Gastroesophageal sphincter (tissue), 4 donors: ENCODE measurements at regions not wholly inside any gene's neighbourhood (a gene's known extent, or its start where the extent isn't known, plus 50 kb on each side); places are given as distances from the start of the nearest gene placed in this dataset.

ENCODE experiments used
- ATAC-seq: fragments of 150-250 bp; one replicate; pipeline ENCODE4 v1.9.1; 2016; ENCODE audit warnings: mild to moderate bottlenecking, moderate library complexity
- H3K27ac ChIP-seq, 4 donors: fragments of 200-600 bp; sonication (generic) in 3 of 4; 1 replicate in 3 of 4; 2 replicates in 1 of 4; pipeline ENCODE4 v1.5.1; 2016 to 2019
- H3K27me3 ChIP-seq: fragments of 200-600 bp; sonication (generic); one replicate; pipeline ENCODE4 v1.5.1; 2019
- H3K36me3 ChIP-seq, 2 donors: fragments of 200-600 bp; sonication (generic); one replicate each; pipeline ENCODE4 v1.5.1; 2019; ENCODE audit warnings: control low read depth in 1 of 2
- H3K4me1 ChIP-seq, 3 donors: fragments of 200-600 bp; sonication (generic); 1 replicate in 2 of 3; 2 replicates in 1 of 3; pipeline ENCODE4 v1.5.1; 2016 to 2019; ENCODE audit warnings: control low read depth in 2 of 3
- H3K4me3 ChIP-seq, 2 donors: fragments of 200-600 bp; sonication (generic); one replicate each; pipeline ENCODE4 v1.5.1; 2019; ENCODE audit warnings: mild to moderate bottlenecking in 1 of 2, moderate library complexity in 1 of 2
- H3K9me3 ChIP-seq, 3 donors: fragments of 200-600 bp; sonication (generic); one replicate each; pipeline ENCODE4 v1.5.1; 2017 to 2019; ENCODE audit warnings: control low read depth in 2 of 3
- CTCF ChIP-seq, 4 experiments: fragments of 200-600 bp in 2 of 4; fragments of 450-650 bp in 2 of 4; sonication (generic) in 1 of 4; IDR thresholded peaks; one replicate each; pipeline ENCODE4 v1.5.1; 2017 to 2019; ENCODE audit warnings: antibody characterized with exemption in 4 of 4, mild to moderate bottlenecking in 2 of 4, moderate library complexity in 2 of 4
- EP300 ChIP-seq: sonication (generic); formaldehyde crosslinking; IDR thresholded peaks from one replicate; pipeline ENCODE4 v1.6.1; 2017; ENCODE audit warnings: antibody characterized with exemption, mild to moderate bottlenecking
- POLR2A ChIP-seq, 2 donors: fragments of 450-650 bp; IDR thresholded peaks; one replicate each; pipeline ENCODE4 v1.6.1; 2017; ENCODE audit warnings: antibody characterized with exemption in 2 of 2, mild to moderate bottlenecking in 2 of 2, moderate library complexity in 1 of 2
- POLR2AphosphoS5 ChIP-seq: sonication (generic); formaldehyde crosslinking; IDR thresholded peaks from one replicate; pipeline ENCODE4 v1.6.1; 2017; ENCODE audit warnings: antibody characterized with exemption
- WGBS, 2 donors: methylation state at CpG; one replicate each; pipeline ENCODE4 v1.1.5; 2018; ENCODE audit warnings: low coverage in 1 of 2; 5-methylcytosine and 5-hydroxymethylcytosine counted together
- small RNA-seq, 4 donors: library from RNA; depleted of rRNA; stranded (forward); fragments of <200 nt; gene quantifications; one replicate each; pipeline ENCODE3, GENCODE V24; 2016

GRCh38 chr6:37549558-37549957 is 49.9 kb upstream of the CCDC167 start:
- ATAC-seq, result no peak
- TF ChIP-seq POLR2A (IDR thresholded peaks at IDR 0.05) (no peak), EP300 (no peak), POLR2AphosphoS5 (no peak), CTCF (IDR thresholded peaks at IDR 0.05) (no peak)

More at GRCh38 chr6:37549558-37549957, 49.9 kb upstream of the CCDC167 start:
- Histone ChIP-seq H3K4me1 (peaks cover 0 to 12% (median 0%) of the 10 kb centered on the region in 3 donors), H3K27me3 (peaks cover 25% of the 10 kb centered on the region), H3K9me3 (no peaks in the 10 kb centered on the region), H3K36me3 (no peaks in the 10 kb centered on the region), H3K4me3 (no peak overlapping the region), H3K27ac (no peak overlapping the region)
- 80% methylated on average over 7 of the region's 11 CpGs; no CpG with 5 or more reads in 1 of the 2 donors for WGBS, 2 donors

Small RNA genes lying in the stretch of these regions (small RNA-seq; reads per million reads assigned to genes)
- gene MIR4462, result 0 reads per million in 4 donors
